ENCODE measurements at regions not wholly inside any gene's neighbourhood (a gene's known extent, or its start where the extent isn't known, plus 50 kb on each side); places are given as distances from the start of the nearest gene placed in this dataset.

DNA sequence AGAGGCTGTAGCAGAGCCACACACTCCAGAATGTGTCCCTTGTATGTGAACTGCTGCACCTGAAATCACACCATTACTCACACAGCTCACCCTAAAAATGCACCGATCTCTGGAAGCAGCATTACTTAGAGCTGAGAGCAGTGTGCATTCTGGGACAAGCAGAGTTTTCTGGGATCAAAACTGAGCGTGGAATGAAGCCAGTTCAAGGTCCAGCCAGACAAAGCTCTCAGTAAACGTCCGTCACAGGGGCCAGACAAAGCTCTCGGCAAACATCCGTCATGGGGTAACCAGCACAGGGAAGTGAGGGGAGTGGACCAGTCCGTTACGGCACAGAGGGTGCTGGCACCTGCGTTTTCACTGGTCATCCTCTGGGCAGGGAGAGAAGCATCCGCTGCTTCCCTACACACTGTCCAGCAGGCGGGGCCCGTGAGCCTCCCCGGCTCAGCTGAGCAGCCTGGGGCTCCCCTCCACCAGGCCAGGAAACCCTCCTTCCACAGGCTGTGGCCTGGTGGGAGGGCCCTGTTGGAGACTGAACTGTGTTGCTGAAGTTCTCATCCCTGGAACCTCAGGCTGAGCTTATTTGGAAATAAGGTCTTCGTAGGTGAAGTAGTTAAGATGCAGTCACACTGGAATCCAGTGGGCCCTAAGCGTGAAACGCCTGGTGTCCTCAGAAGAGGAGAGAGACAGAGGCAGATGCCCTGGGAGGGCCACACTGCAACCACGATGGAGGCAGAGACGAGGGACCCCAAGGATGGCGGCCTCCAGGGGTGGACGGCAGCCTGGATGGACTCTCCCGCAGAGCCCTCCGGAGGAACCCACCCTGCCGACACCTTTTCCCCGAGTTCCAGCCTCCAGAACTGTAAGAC is 883.9 kb downstream of the BRD1 start:
- H3K4me3 ChIP-seq, result no peak overlapping the region
- peaks cover 0 to 8% (median 3%) of the 10 kb centered on the region in 10 experiments; a peak in 9 of 20 replicates for H3K4me1 ChIP-seq
- H3K9ac ChIP-seq, result no peak overlapping the region
- H3K9me3 ChIP-seq (replicated peaks in 1 of 11), result no peaks in the 10 kb centered on the region
- no peak for TF ChIP-seq Cebpa-rat (IDR thresholded peaks at IDR 0.05)
- peaks cover 28 to 76% (median 55%) of the 10 kb centered on the region in 11 experiments; a peak in 21 of 22 replicates for H3K27me3 ChIP-seq
- no peak overlapping the region for H3K4me2 ChIP-seq
- H4K20me1 ChIP-seq, result peaks cover 0 to 42% (median 7%) of the 10 kb centered on the region in 11 experiments; a peak in 11 of 22 replicates
- no peak overlapping the region for H3K27ac ChIP-seq
- H3K36me3 ChIP-seq, result no peaks in the 10 kb centered on the region

DNA sequence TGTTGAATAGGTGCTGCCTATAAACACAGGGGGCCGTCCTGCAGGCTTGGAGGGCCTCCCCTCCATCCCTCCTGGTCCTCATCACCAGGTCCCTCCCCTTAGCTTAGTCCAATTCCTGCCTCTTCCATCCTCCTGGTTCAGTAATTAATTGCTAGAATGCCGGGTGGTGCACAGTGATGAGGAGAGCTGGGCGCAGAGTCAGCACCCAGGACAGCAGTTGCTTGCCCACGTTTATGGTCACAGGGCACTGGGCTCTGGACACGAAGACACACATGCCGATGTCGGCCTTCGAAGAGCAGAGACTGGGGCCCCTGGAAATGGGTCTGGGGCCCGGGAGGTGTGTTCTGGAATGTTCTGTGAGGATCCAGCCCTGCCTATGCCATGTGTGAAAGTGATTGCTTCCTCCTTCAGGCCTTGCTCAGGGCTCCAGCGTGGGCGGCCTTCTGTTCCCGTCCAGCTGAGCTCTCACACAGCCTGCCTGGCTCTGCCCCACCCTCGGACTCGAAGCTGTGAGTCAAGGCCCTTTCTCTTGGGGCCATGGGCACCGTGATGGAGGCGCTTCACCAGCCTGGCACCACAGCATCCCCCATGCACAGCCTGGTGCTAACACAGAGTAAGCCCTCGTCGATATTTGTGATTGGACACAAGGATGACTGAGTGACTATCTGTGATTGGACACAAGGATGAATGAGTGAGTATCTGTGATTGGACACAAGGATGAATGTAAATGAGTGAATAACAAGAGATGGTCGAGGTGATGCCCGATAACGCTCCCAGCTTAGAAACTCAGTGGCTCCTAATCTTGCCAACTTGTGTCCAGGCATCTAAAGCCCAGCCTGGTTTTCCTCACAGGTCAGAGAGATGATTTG is 884.7 kb downstream of the BRD1 start:
- Histone ChIP-seq H3K27me3 (peaks cover 20 to 75% (median 53%) of the 10 kb centered on the region in 11 experiments; a peak in 21 of 22 replicates), H3K4me1 (peaks cover 0 to 8% (median 0%) of the 10 kb centered on the region in 10 experiments; a peak in 2 of 20 replicates), H4K20me1 (peaks cover 0 to 36% (median 7%) of the 10 kb centered on the region in 11 experiments; a peak in 10 of 22 replicates), H3K9ac (no peak overlapping the region), H3K36me3 (no peaks in the 10 kb centered on the region), H3K9me3 (replicated peaks in 1 of 11) (no peaks in the 10 kb centered on the region), H3K4me3 (no peak overlapping the region), H3K4me2 (no peak overlapping the region; a peak in 2 of 22 replicates), H3K27ac (no peak overlapping the region)
- TF ChIP-seq Cebpa-rat (IDR thresholded peaks at IDR 0.05), result no peak

DNA sequence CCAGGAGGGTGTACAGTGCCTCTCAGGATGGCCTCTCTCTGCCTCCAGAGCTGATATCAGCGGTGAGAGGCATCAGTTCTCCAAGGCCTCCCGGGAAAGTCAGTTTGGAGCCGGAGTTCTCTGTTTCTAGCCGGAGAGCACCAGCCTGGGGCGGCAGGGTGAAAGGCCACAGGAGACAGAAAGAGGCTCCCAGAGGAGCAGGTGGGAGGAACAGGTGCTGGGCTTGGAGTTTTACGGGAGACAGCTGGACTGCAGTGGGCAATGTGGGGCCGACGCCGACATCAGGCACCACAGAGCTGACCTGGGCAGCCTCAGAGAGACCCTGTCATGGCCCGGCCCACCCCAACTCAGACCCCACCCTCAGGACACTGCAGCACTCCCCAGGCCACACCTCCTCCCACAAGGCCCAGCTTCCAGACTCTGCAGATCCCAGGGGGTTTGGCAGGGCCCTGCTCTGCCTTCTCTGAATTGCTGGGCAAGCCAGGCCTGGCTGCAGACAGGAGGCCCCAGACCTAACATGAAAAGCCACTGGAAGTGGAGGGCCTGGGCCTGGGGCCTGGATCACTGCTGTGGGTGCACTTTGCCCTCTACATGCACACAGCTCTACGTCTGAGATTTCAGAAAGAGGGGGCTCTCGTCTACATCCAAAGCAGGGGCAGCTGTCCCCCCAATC is 885.6 kb downstream of the BRD1 start:
- Histone ChIP-seq H3K4me2 (no peak overlapping the region), H4K20me1 (peaks cover 0 to 36% (median 7%) of the 10 kb centered on the region in 11 experiments; a peak in 10 of 22 replicates), H3K4me3 (no peak overlapping the region), H3K4me1 (peaks cover 0 to 8% (median 0%) of the 10 kb centered on the region in 10 experiments; a peak in 2 of 20 replicates), H3K9ac (no peak overlapping the region), H3K27ac (no peak overlapping the region), H3K27me3 (peaks cover 16 to 74% (median 54%) of the 10 kb centered on the region in 11 experiments; a peak in 19 of 22 replicates), H3K9me3 (replicated peaks in 1 of 11) (0 out of 22 replicates have a peak, but pooled peaks cover 0 to under 1% (median 0%) of the 10 kb centered on the region in 11 experiments), H3K36me3 (no peaks in the 10 kb centered on the region)
- no peak for TF ChIP-seq Cebpa-rat (IDR thresholded peaks at IDR 0.05)

DNA sequence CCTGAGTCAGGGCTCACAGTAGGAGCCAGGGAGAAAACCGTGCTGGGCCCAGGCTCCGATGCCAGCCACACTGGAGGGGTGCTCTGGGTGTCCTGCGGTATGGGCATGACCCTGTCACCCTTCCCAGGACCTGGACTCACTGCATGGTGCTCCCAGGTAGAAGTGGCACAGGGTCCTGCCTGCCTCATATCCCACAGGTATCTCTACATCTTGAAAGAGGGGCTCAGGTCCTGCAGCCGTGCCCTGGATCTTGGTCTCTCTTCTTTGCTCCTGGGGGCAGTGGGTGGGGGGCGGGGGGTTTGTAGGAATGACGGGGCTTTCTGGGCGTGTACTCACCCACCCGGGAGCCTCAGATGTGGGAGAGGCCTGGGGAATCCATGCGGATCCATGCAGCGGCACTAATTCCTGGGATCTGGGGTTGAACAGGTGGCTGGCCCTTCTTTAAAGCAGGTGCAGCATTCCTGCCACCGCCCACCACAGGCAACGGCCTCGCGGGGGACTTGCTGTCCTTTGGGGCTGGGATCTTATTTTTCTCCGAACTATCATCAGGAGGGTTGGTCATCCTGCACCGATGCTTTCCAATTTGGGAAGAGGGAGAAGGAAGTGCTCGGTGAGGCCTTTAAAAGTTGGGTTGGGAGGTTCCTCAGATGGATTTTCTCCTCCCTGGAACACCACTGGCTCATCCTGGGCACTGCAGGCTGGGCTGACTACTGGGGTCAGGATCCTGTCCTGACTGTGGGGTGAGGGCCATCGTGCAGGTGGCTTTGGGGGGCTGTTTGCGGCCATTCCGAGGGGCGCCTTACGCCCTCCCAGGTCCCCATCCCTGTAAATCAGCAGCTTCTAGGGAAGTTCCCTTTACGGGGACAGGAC is 886.4 kb downstream of the BRD1 start:
- Histone ChIP-seq H3K4me3 (no peak overlapping the region), H3K27me3 (peaks cover 16 to 76% (median 50%) of the 10 kb centered on the region in 11 experiments; a peak in 19 of 22 replicates), H3K27ac (no peak overlapping the region), H3K36me3 (no peaks in the 10 kb centered on the region), H3K4me2 (no peak overlapping the region), H3K4me1 (peaks cover 0 to 8% (median 0%) of the 10 kb centered on the region in 10 experiments; a peak in 2 of 20 replicates), H3K9me3 (replicated peaks in 1 of 11) (peaks cover 3 to 8% (median 7%) of the 10 kb centered on the region in 11 experiments), H3K9ac (no peak overlapping the region), H4K20me1 (peaks cover 0 to 36% (median 7%) of the 10 kb centered on the region in 11 experiments; a peak in 10 of 22 replicates)
- no peak for TF ChIP-seq Cebpa-rat (IDR thresholded peaks at IDR 0.05)

DNA sequence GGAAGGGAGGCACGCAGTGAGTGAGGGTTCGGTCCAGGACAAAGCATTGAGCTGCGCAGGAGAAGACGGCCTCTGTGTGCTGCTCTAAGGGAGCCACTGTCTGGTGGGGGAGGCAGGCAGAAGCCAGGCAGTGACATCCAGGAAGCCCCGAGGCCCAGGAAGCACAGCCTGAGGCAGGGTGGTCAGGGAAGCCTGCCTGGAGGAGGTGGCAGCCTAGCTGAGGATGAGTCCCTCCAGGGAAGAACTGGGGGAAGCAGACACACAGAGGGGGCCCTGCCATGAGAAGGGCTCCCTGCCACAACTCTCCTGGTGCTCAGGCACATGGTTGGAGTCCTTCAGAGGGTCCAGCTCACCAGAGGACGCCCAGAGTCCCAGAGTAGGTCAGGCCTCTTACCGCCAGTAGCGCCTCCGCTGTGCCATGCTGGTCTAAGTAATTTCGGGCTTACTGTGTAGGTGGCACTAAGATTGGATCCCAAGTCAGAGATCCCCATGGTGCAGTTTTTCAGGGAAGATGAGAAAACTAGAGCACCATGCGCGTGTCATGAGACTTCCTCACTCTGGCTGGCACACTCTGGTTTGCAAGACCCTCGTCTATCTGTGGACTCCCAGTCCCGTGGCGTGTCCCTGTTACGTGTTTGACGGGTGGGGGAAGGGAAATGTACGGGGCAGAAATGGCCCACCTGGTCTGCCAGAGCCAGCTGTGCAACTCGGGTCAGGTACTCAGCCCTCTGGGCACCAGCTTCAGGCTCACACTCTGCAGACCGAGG is 887.2 kb downstream of the BRD1 start:
- no peak for TF ChIP-seq Cebpa-rat (IDR thresholded peaks at IDR 0.05)
- H3K4me3 ChIP-seq, result no peak overlapping the region
- H3K4me1 ChIP-seq, result peaks cover 0 to 8% (median 0%) of the 10 kb centered on the region in 10 experiments; a peak in 2 of 20 replicates
- no peak overlapping the region for H3K27ac ChIP-seq
- H3K27me3 ChIP-seq, result peaks cover 11 to 71% (median 43%) of the 10 kb centered on the region in 11 experiments; a peak in 19 of 22 replicates
- no peaks in the 10 kb centered on the region for H3K36me3 ChIP-seq
- no peak overlapping the region for H3K4me2 ChIP-seq
- H4K20me1 ChIP-seq, result peaks cover 0 to 29% (median 6%) of the 10 kb centered on the region in 11 experiments; a peak in 10 of 22 replicates
- H3K9me3 ChIP-seq (replicated peaks in 1 of 11), result peaks cover 7 to 16% (median 15%) of the 10 kb centered on the region in 11 experiments
- no peak overlapping the region for H3K9ac ChIP-seq

DNA sequence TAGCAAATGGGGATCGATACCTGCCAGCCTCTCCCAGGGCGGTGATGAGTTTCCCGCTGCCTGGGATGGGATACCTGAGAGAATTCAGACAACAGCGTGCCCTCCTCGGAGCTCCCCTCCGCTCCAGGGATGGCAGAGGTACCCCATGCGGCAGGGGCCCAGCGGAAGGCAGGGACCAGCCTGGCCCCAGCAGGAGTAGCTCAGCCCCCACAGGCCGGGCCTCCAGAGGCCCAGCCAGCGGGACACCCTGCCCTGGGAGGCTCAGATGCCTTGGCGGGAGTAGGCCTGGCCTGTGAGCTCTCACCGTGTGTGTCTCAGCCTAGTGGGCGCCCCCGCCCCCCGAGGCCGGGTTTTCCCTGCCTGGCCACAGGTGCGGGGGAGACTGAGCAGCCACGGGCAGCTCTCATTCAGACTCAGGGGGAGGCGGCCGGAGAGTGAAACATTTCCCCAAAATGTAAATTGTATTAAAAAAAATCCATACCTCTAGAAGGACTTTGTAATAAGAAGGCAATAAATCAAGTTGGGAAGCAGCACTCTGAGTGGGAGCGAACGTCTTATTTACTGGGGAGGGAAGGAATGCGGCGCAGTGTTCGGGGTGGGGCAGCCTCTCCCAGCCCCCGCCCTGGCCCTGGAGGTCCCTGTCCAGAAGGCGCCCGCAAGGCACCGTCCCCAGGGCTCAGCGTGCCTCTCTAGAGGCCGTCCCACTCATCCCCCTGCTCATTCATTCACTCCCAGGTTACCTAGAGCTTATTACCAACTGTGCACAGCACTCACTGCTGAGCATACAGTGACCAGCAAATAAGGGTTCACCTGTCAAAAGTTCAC is 888.0 kb downstream of the BRD1 start:
- Histone ChIP-seq H3K27ac (no peak overlapping the region), H3K4me3 (no peak overlapping the region), H3K36me3 (no peaks in the 10 kb centered on the region), H3K9ac (no peak overlapping the region), H3K4me1 (peaks cover 0 to 8% (median 0%) of the 10 kb centered on the region in 10 experiments; a peak in 2 of 20 replicates), H3K9me3 (replicated peaks in 1 of 11) (peaks cover 10 to 24% (median 22%) of the 10 kb centered on the region in 11 experiments), H3K4me2 (no peak overlapping the region), H4K20me1 (peaks cover 0 to 23% (median 0%) of the 10 kb centered on the region in 11 experiments; a peak in 10 of 22 replicates), H3K27me3 (peaks cover 3 to 63% (median 35%) of the 10 kb centered on the region in 11 experiments; a peak in 19 of 22 replicates)
- TF ChIP-seq Cebpa-rat (IDR thresholded peaks at IDR 0.05), result no peak
